Kidney epithelial cell (primary cell): ENCODE measurements at regions not wholly inside any gene's neighbourhood (a gene's known extent, or its start where the extent isn't known, plus 50 kb on each side); places are given as distances from the start of the nearest gene placed in this dataset.

Experiments used
- DNase-seq: peaks from one replicate; pipeline ENCODE4 v3.0.0-alpha.2; 2010; ENCODE audit warnings: low read depth
- H3K27me3 ChIP-seq: 2 replicates; pipeline ENCODE4 v1.6.0; 2011; ENCODE audit warnings: low read length; ENCODE audit not compliant: control insufficient read depth, insufficient read depth
- H3K36me3 ChIP-seq: 2 replicates; pipeline ENCODE4 v1.5.1; 2011; ENCODE audit warnings: low read length; ENCODE audit not compliant: control insufficient read depth, insufficient read depth
- H3K4me3 ChIP-seq: 2 replicates; pipeline ENCODE4 v1.5.1; 2011; ENCODE audit warnings: low read depth, mild to moderate bottlenecking, control low read depth, low read length
- CTCF ChIP-seq: IDR thresholded peaks from 2 replicates; pipeline ENCODE4 v1.5.1; 2011; ENCODE audit warnings: mild to moderate bottlenecking, moderate library complexity, low read length, control low read depth, inconsistent platforms; ENCODE audit not compliant: insufficient read depth, poor library complexity, severe bottlenecking

GRCh38 chr12:124147575-124147974 is 147.3 kb upstream of the RFLNA start:
- DNase-seq = no peak
- Histone ChIP-seq H3K36me3 (no peaks in the 10 kb centered on the region), H3K27me3 (no peaks in the 10 kb centered on the region), H3K4me3 (no peak overlapping the region)
- no peak for TF ChIP-seq CTCF

GRCh38 chr12:124148481-124149273 is 146.2 kb upstream of the RFLNA start:
- Histone ChIP-seq H3K36me3 (no peaks in the 10 kb centered on the region), H3K4me3 (no peak overlapping the region)

GRCh38 chr12:124149287-124149686 is 145.6 kb upstream of the RFLNA start:
- no peak for DNase-seq

More at GRCh38 chr12:124148481-124149273, 146.2 kb upstream of the RFLNA start:
- H3K27me3 ChIP-seq = no peaks in the 10 kb centered on the region
- no peak for TF ChIP-seq CTCF
- no peak for DNase-seq

GRCh38 chr12:124150168-124150567 is 144.7 kb upstream of the RFLNA start:
- Histone ChIP-seq H3K36me3 (no peaks in the 10 kb centered on the region), H3K27me3 (no peaks in the 10 kb centered on the region), H3K4me3 (no peak overlapping the region)
- DNase-seq = no peak
- TF ChIP-seq CTCF = no peak

More at GRCh38 chr12:124149287-124149686, 145.6 kb upstream of the RFLNA start:
- Histone ChIP-seq H3K36me3 (no peaks in the 10 kb centered on the region), H3K27me3 (no peaks in the 10 kb centered on the region), H3K4me3 (no peak overlapping the region)
- no peak for TF ChIP-seq CTCF

- no peak for DNase-seq
- H3K27me3 ChIP-seq = no peaks in the 10 kb centered on the region
- TF ChIP-seq CTCF = no peak
- no peaks in the 10 kb centered on the region for H3K36me3 ChIP-seq
- H3K4me3 ChIP-seq = no peak overlapping the region
Measured at GRCh38 chr12:124151583-124151982, 143.3 kb upstream of the RFLNA start.

- no peaks in the 10 kb centered on the region for H3K27me3 ChIP-seq
- no peaks in the 10 kb centered on the region for H3K36me3 ChIP-seq
- TF ChIP-seq CTCF = no peak
- no peak overlapping the region for H3K4me3 ChIP-seq
- no peak for DNase-seq
Measured at GRCh38 chr12:124152731-124153130, 142.2 kb upstream of the RFLNA start.
